Keratinocyte (primary cell): ENCODE measurements at regions not wholly inside any gene's neighbourhood (a gene's known extent, or its start where the extent isn't known, plus 50 kb on each side); places are given as distances from the start of the nearest gene placed in this dataset.

Source experiments
- EZH2 ChIP-seq: IDR thresholded peaks from one replicate; pipeline ENCODE4 v1.6.1; 2012; ENCODE audit warnings: inconsistent platforms, mild to moderate bottlenecking, low read length, moderate library complexity
- TF ChIP-seq, protein P1 (sequence below), 3 experiments: IDR thresholded peaks in 1 of 3; conservative IDR thresholded peaks in 1 of 3; optimal IDR thresholded peaks in 1 of 3; 2 replicates in 2 of 3; 3 replicates in 1 of 3; pipeline versions ENCODE3 to v1.5.1; 2011; ENCODE audit warnings: low read length in 3 of 3, mild to moderate bottlenecking in 3 of 3, moderate library complexity in 2 of 3, control low read depth in 1 of 3, inconsistent platforms in 1 of 3; ENCODE audit not compliant: insufficient read depth in 2 of 3; ENCODE audit errors: extremely low read depth in 1 of 3

DNA sequence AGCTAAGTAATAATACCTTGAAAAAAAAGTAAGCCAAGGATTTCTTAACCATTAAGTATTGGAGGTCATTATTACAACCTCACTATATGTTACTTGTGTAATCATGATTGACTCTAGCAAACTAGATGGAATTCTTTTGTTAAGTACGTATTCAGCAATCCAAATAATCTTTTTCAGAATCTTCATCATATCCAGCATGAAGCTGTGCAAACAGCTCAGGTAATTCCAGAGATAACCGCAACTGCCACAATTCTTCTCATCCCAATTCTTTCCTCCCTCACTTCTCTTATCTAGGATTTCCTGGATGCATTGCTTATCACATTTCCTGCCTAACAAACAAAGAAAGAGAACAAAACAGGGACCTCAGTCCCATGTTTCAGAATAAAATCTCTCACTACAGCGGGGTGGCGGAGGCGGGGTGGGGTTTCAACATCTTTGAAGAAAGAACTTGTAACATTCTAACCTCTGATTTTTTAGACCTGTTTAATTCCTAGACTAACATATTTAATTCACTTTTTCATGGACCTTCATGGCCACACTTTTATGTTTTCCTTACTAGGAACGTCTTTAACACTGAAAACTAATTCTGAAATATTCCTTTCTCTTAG lies 156.5 kb downstream of the POM121L12 start:
- TF ChIP-seq, protein P1, sequence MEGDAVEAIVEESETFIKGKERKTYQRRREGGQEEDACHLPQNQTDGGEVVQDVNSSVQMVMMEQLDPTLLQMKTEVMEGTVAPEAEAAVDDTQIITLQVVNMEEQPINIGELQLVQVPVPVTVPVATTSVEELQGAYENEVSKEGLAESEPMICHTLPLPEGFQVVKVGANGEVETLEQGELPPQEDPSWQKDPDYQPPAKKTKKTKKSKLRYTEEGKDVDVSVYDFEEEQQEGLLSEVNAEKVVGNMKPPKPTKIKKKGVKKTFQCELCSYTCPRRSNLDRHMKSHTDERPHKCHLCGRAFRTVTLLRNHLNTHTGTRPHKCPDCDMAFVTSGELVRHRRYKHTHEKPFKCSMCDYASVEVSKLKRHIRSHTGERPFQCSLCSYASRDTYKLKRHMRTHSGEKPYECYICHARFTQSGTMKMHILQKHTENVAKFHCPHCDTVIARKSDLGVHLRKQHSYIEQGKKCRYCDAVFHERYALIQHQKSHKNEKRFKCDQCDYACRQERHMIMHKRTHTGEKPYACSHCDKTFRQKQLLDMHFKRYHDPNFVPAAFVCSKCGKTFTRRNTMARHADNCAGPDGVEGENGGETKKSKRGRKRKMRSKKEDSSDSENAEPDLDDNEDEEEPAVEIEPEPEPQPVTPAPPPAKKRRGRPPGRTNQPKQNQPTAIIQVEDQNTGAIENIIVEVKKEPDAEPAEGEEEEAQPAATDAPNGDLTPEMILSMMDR (optimal IDR thresholded peaks at IDR 0.05 in 1 of 3, IDR thresholded peaks at IDR 0.05 in 1 of 3, conservative IDR thresholded peaks at IDR 0.05 in 1 of 3; ENCODE audit: extremely low read depth in 1 of 3, insufficient read depth in 2 of 3, low read length in 3 of 3), result no peak
- no peak for TF ChIP-seq EZH2
